Vagina (tissue), 2 donors: ENCODE measurements at regions not wholly inside any gene's neighbourhood (a gene's known extent, or its start where the extent isn't known, plus 50 kb on each side); places are given as distances from the start of the nearest gene placed in this dataset.

ENCODE experiments used
- DNase-seq, 2 donors: peaks; one replicate each; pipeline ENCODE4 v3.0.0-alpha.2; 2017; ENCODE audit errors: extremely low spot score in 2 of 2
- H3K27ac ChIP-seq: fragments of 200-600 bp; sonication (generic); one replicate; pipeline ENCODE4 v1.5.1; 2019
- H3K27me3 ChIP-seq: fragments of 200-600 bp; sonication (generic); one replicate; pipeline ENCODE4 v1.5.1; 2019
- H3K36me3 ChIP-seq, 2 donors: fragments of 200-600 bp; sonication (generic); one replicate each; pipeline ENCODE4 v1.5.1; 2017 to 2019
- H3K4me1 ChIP-seq: fragments of 200-600 bp; sonication (generic); one replicate; pipeline ENCODE4 v1.5.1; 2019
- H3K4me3 ChIP-seq, 2 donors: fragments of 200-600 bp; sonication (generic); 1 replicate in 1 of 2; 2 replicates in 1 of 2; pipeline ENCODE4 v1.5.1; 2016 to 2019
- H3K9me3 ChIP-seq: fragments of 200-600 bp; sonication (generic); one replicate; pipeline ENCODE4 v1.5.1; 2019
- CTCF ChIP-seq, 3 experiments: fragments of 450-650 bp in 2 of 3; fragments of 200-600 bp in 1 of 3; sonication (generic) in 1 of 3; IDR thresholded peaks; one replicate each; pipeline ENCODE4 v1.5.1; 2017 to 2019; ENCODE audit warnings: antibody characterized with exemption in 3 of 3, mild to moderate bottlenecking in 2 of 3, moderate library complexity in 2 of 3
- POLR2A ChIP-seq, 2 donors: fragments of 450-650 bp; IDR thresholded peaks; one replicate each; pipeline ENCODE4 v1.6.1; 2017; ENCODE audit warnings: antibody characterized with exemption in 2 of 2, mild to moderate bottlenecking in 2 of 2, moderate library complexity in 2 of 2
- POLR2AphosphoS5 ChIP-seq, 2 donors: sonication (generic); formaldehyde crosslinking; IDR thresholded peaks; one replicate each; pipeline ENCODE4 v1.9.0; 2017; ENCODE audit warnings: antibody characterized with exemption in 2 of 2, mild to moderate bottlenecking in 2 of 2, low read depth in 1 of 2; ENCODE audit not compliant: insufficient read depth in 1 of 2
- intact Hi-C: fragments of 100-400 bp; cut with DNase I; formaldehyde crosslinking; loops from one replicate; pipeline ENCODE4 v1.15.1; 2023

- Histone ChIP-seq H3K27ac (no peak overlapping the region), H3K36me3 (no peaks in the 10 kb centered on the region), H3K4me1 (no peaks in the 10 kb centered on the region), H3K27me3 (no peaks in the 10 kb centered on the region), H3K4me3 (no peak overlapping the region), H3K9me3 (no peaks in the 10 kb centered on the region)
- TF ChIP-seq POLR2A (IDR thresholded peaks at IDR 0.05) (no peak), CTCF (IDR thresholded peaks at IDR 0.05) (no peak), POLR2AphosphoS5 (IDR thresholded peaks at IDR 0.05; ENCODE audit: insufficient read depth in 1 of 2, low read depth in 1 of 2) (no peak)
- no peak for DNase-seq
- intact Hi-C loops = no loop called here
These were observed 1135.9 kb downstream of the KCNT2 start for GRCh38 chr1:195472291-195472690.

DNA sequence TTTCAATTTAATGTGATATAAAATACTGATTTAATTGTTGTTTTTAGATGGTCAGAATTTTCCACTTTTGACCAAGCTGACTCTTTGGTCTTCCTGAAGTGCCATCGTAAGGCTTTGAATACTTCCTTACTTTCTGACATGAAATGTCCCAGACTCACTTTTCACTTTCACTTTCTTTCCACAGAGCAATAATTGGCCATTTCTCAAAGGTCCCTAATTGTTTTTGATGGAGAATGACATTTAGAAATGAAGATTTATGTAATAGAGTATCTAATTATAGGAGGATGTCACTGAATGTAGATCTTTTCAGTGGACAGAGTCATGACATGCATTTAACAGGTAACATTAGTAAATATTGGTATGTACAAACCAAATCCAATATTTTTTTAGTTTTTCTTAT is 1141.6 kb downstream of the KCNT2 start:
- Histone ChIP-seq H3K4me3 (no peak overlapping the region), H3K36me3 (no peaks in the 10 kb centered on the region), H3K4me1 (no peaks in the 10 kb centered on the region), H3K9me3 (no peaks in the 10 kb centered on the region), H3K27ac (no peak overlapping the region), H3K27me3 (no peaks in the 10 kb centered on the region)
- TF ChIP-seq POLR2A (IDR thresholded peaks at IDR 0.05) (no peak), POLR2AphosphoS5 (IDR thresholded peaks at IDR 0.05; ENCODE audit: insufficient read depth in 1 of 2, low read depth in 1 of 2) (no peak), CTCF (IDR thresholded peaks at IDR 0.05) (no peak)
- intact Hi-C loops = no loop called here
- no peak for DNase-seq

DNA sequence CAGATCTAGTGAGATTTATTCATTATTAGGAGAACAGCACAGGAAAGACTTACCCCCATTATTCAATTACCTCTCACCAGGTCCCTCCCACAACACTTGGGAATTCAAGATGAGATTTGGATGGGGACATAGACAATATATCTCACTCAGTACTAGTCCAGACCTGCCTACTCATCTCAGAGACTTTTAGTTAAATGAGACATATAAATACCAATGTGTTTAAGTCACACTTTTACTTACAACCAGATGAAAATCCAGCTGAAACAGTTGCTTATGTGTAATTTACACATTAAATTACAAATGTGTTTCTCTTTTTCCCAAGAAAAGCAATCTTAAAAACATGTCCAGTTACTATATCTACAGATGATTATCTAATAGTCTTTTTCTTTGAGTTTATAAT is 1145.6 kb downstream of the KCNT2 start:
- H3K36me3 ChIP-seq = no peaks in the 10 kb centered on the region
- no peaks in the 10 kb centered on the region for H3K9me3 ChIP-seq
- DNase-seq = no peak
- no peak overlapping the region for H3K27ac ChIP-seq
- no peak overlapping the region for H3K4me3 ChIP-seq
- no peaks in the 10 kb centered on the region for H3K4me1 ChIP-seq
- TF ChIP-seq CTCF (IDR thresholded peaks at IDR 0.05) (no peak), POLR2A (IDR thresholded peaks at IDR 0.05) (no peak), POLR2AphosphoS5 (IDR thresholded peaks at IDR 0.05; ENCODE audit: insufficient read depth in 1 of 2, low read depth in 1 of 2) (no peak)
- intact Hi-C loops = no loop called here
- no peaks in the 10 kb centered on the region for H3K27me3 ChIP-seq

- no peak for DNase-seq
- Histone ChIP-seq H3K27ac (no peak overlapping the region), H3K4me1 (no peaks in the 10 kb centered on the region), H3K4me3 (no peak overlapping the region), H3K27me3 (no peaks in the 10 kb centered on the region), H3K9me3 (no peaks in the 10 kb centered on the region), H3K36me3 (no peaks in the 10 kb centered on the region)
- intact Hi-C loops = no loop called here
- no peak for TF ChIP-seq CTCF (IDR thresholded peaks at IDR 0.05)
- no peak for TF ChIP-seq POLR2AphosphoS5 (IDR thresholded peaks at IDR 0.05; ENCODE audit: insufficient read depth in 1 of 2, low read depth in 1 of 2)
- TF ChIP-seq POLR2A (IDR thresholded peaks at IDR 0.05) = no peak
These were observed 1146.1 kb downstream of the KCNT2 start for GRCh38 chr1:195462152-195462551.

DNA sequence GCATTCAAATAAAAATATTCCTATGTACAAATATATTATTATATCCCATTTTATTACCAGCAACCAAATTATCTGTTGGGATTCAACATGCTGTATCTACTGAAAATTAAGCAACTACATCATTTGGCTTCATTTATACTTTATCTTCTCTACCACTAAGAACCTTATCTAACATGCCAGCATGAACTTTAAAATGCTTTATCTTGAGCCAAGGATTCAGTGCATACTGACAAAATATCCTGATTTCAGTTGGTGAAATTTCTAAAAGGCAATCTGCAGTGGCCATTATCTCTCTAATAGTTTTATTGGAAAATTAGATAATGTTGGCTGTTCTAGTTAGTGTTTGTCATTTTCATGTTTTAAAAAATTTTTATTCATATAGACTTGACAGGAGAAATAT is 1149.9 kb downstream of the KCNT2 start:
- Histone ChIP-seq H3K4me3 (no peak overlapping the region), H3K27ac (no peak overlapping the region), H3K9me3 (no peaks in the 10 kb centered on the region), H3K36me3 (no peaks in the 10 kb centered on the region), H3K4me1 (no peaks in the 10 kb centered on the region), H3K27me3 (no peaks in the 10 kb centered on the region)
- no peak for DNase-seq
- no peak for TF ChIP-seq POLR2A (IDR thresholded peaks at IDR 0.05)
- no peak for TF ChIP-seq POLR2AphosphoS5 (IDR thresholded peaks at IDR 0.05; ENCODE audit: insufficient read depth in 1 of 2, low read depth in 1 of 2)
- no peak for TF ChIP-seq CTCF (IDR thresholded peaks at IDR 0.05)
- intact Hi-C loops = no loop called here
